Vagina (tissue), 2 donors: ENCODE measurements at regions not wholly inside any gene's neighbourhood (a gene's known extent, or its start where the extent isn't known, plus 50 kb on each side); places are given as distances from the start of the nearest gene placed in this dataset.

Experiments
- POLR2A ChIP-seq, 2 donors: fragments of 450-650 bp; IDR thresholded peaks; one replicate each; pipeline ENCODE4 v1.6.1; 2017; ENCODE audit warnings: antibody characterized with exemption in 2 of 2, mild to moderate bottlenecking in 2 of 2, moderate library complexity in 2 of 2
- POLR2AphosphoS5 ChIP-seq, 2 donors: sonication (generic); formaldehyde crosslinking; IDR thresholded peaks; one replicate each; pipeline ENCODE4 v1.9.0; 2017; ENCODE audit warnings: antibody characterized with exemption in 2 of 2, mild to moderate bottlenecking in 2 of 2, low read depth in 1 of 2; ENCODE audit not compliant: insufficient read depth in 1 of 2
- TF ChIP-seq, protein P1 (sequence below), 3 experiments: fragments of 450-650 bp in 2 of 3; fragments of 200-600 bp in 1 of 3; sonication (generic) in 1 of 3; IDR thresholded peaks; one replicate each; pipeline ENCODE4 v1.5.1; 2017 to 2019; ENCODE audit warnings: antibody characterized with exemption in 3 of 3, mild to moderate bottlenecking in 2 of 3, moderate library complexity in 2 of 3

DNA sequence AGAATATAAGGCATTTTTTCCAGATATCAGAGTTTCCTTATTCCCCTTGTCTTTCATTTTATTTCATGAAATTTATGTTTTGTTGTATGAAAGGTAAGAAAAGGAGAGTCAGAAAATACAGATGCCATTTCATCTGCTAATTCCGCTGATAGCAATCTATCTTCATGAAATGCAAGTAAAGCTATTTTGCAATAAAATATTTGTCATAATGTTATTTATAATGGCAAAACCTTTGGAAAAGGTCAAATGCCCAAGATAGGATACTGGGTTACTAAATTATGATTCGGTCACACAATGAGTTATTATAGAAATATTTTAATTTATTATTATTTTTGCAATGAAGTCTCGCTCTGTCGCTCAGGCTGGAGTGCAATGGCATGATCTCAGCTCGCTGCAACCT is 124.2 kb downstream of the SPP2 start:
- TF ChIP-seq POLR2A (IDR thresholded peaks at IDR 0.05) (no peak), POLR2AphosphoS5 (IDR thresholded peaks at IDR 0.05; ENCODE audit: insufficient read depth in 1 of 2, low read depth in 1 of 2) (no peak)
- TF ChIP-seq, protein P1, sequence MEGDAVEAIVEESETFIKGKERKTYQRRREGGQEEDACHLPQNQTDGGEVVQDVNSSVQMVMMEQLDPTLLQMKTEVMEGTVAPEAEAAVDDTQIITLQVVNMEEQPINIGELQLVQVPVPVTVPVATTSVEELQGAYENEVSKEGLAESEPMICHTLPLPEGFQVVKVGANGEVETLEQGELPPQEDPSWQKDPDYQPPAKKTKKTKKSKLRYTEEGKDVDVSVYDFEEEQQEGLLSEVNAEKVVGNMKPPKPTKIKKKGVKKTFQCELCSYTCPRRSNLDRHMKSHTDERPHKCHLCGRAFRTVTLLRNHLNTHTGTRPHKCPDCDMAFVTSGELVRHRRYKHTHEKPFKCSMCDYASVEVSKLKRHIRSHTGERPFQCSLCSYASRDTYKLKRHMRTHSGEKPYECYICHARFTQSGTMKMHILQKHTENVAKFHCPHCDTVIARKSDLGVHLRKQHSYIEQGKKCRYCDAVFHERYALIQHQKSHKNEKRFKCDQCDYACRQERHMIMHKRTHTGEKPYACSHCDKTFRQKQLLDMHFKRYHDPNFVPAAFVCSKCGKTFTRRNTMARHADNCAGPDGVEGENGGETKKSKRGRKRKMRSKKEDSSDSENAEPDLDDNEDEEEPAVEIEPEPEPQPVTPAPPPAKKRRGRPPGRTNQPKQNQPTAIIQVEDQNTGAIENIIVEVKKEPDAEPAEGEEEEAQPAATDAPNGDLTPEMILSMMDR (IDR thresholded peaks at IDR 0.05): no peak
